Activated naive CD8-positive, alpha-beta T cell treated with anti-CD3 and anti-CD28 coated beads, Interleukin-2, amount 50 U/mL, for 24 hours (primary cell): ENCODE measurements at regions not wholly inside any gene's neighbourhood (a gene's known extent, or its start where the extent isn't known, plus 50 kb on each side); places are given as distances from the start of the nearest gene placed in this dataset.
"Not testable (repeated sequence)": the region's sequence is repeated elsewhere in the genome, so short reads cannot be mapped to it uniquely, and the experiment has no call there.

Experiments
- ATAC-seq: fragments of 150-1000 bp; cut with Tn5 transposase; one replicate; pipeline ENCODE4 v1.10.0; 2021
- DNase-seq: peaks from one replicate; pipeline ENCODE4 v3.0.0; 2021
- H3K27ac Mint-ChIP-seq: one replicate; pipeline ENCODE4 v1.8.0; 2021; ENCODE audit warnings: mild to moderate bottlenecking, mixed read lengths
- H3K27me3 Mint-ChIP-seq: one replicate; pipeline ENCODE4 v1.8.0; 2021; ENCODE audit warnings: mixed read lengths
- H3K36me3 Mint-ChIP-seq: one replicate; pipeline ENCODE4 v1.8.0; 2021; ENCODE audit warnings: low read depth, mixed read lengths
- H3K4me1 Mint-ChIP-seq: one replicate; pipeline ENCODE4 v1.8.0; 2021; ENCODE audit warnings: mixed read lengths
- H3K4me3 Mint-ChIP-seq: one replicate; pipeline ENCODE4 v1.8.0; 2021; ENCODE audit warnings: mild to moderate bottlenecking, moderate library complexity, mixed read lengths
- H3K9me3 Mint-ChIP-seq: one replicate; pipeline ENCODE4 v1.8.0; 2021; ENCODE audit warnings: mixed read lengths

DNA sequence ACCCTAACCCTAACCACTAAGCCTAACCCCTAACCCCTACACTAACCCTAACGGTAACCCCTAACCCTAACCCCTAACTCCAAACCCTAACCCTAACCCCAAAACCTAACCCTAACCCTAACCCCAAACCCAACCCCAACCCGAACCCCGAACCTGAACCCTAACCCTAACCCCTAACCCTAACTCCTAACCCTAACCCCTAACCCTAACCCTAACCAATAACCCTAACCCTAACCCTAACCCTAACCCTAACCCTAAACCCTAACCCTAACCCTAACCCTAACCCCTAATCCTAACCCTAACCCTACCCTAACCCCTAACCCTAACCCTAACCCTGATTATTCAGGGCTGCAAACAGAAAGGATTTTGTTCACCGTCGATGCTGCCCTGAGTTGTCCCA, 144.6 kb upstream of the DUSP22 start:
- not testable (repeated sequence) for H3K4me1 Mint-ChIP-seq, H3K9me3 Mint-ChIP-seq, DNase-seq, H3K27ac Mint-ChIP-seq, H3K27me3 Mint-ChIP-seq, ATAC-seq, H3K4me3 Mint-ChIP-seq, H3K36me3 Mint-ChIP-seq

DNA sequence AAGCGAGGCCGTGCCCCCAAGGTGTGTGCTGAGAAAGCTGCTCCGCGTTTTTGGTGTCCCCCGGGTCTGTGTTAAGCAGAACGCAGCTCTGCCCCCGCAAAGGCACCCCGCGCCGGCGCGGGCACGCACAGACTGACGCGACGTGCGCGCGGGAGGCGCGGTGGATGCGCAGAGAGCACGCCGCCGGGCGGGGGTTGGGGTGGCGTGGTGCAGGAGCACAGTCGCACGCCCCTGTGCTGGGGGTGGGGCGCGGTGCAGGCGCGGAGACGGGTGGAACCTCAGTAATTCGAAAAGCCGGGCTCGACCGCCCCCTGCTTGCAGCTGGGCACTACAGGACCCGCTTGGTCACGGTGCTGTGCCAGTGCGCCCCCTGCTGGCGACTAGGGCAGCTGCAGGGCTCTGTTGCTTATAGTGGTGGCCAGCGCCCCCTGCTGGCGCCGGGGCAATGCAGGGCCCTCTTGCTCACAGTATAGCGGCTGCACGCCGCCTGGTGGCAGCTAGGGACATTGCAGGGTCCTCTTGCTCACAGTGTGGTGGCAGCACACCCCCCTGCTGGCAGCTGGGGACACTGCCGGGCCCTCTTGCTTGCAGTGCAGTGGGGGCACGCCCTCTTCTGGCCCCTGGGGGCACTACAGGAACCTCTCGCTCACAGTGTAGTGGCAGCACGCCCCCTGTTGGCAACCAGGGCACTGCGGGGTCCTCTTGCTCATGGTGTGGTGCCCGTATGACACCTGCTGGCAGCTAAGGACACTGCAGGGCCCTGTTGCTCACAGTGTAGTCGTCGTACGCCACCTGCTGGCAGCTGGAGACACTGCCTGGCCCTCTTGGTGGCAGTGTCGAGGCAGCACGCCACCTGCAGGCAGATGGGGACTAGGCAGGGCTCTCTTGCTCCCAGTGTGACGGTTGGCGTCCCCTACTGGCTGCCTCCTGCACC, 144.0 kb upstream of the DUSP22 start:
- ATAC-seq, result peak; percentile 90
- H3K9me3 Mint-ChIP-seq, H3K27me3 Mint-ChIP-seq, H3K36me3 Mint-ChIP-seq, H3K27ac Mint-ChIP-seq, H3K4me3 Mint-ChIP-seq: not testable (repeated sequence)
- H3K4me1 Mint-ChIP-seq, result peaks cover 12% of the 10 kb centered on the region
- DNase-seq, result peak; percentile 91

DNA sequence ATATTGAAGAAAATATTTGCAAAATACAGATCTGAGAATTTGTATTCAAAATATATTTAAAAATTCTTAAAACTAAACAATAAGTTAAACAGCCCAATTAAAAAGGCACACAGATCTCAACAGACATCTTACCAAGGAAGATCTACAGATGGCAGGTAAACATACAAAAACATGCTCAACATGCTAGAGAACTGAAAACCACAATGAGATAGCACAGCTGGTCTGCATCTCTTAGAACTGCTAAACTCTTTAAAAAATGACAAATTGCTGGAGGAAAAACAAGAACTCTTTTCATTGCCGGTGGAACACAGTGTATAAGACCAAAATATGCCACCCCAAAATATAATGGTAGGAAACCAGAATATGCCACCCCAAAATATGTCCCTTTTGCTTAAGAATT, 142.1 kb upstream of the DUSP22 start:
- H3K27ac Mint-ChIP-seq, H3K9me3 Mint-ChIP-seq, H3K36me3 Mint-ChIP-seq, H3K4me3 Mint-ChIP-seq, ATAC-seq, DNase-seq: not testable (repeated sequence)
- Mint-ChIP-seq H3K27me3 (peaks cover 23% of the 10 kb centered on the region), H3K4me1 (peaks cover 22% of the 10 kb centered on the region)

DNA sequence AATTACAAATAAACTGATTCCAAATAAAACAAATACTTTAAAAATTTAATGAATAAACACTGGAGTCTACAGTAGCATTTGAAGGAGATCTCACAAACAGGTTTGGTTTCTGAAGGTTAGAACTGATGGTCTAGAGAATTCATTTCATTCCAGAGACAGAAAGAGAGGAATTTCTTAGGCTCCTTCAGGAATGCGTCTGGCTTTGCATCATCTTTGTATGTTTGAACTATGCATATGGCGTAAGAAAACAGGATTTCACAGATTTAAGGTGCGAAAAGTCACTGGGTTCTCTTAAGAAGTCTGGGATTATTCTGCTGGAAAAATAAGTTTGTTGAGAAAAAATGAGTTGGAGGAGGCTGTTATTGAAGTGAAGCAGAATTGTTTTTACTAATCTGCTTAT, 139.9 kb upstream of the DUSP22 start:
- not testable (repeated sequence) for H3K9me3 Mint-ChIP-seq, H3K4me3 Mint-ChIP-seq, H3K36me3 Mint-ChIP-seq

DNA sequence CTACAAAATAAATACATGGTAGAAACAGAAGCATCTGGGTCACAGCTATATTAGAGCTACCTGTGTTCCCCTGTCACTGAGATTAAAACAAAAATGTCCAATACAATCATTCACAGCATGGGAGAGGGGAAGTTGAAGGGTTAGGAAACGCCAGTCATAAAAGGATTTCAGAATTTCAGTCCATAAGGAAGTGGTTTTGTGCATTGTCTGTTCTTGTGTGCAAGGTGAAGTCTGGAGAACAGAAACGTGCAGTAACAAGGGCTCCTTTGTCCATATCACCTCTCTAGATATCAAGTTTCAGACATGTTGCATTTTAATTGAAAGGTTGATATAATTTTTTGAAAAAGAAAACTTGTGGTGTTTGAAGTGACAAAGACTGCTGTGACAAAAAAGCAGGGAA, 139.3 kb upstream of the DUSP22 start:
- H3K36me3 Mint-ChIP-seq, H3K4me3 Mint-ChIP-seq, H3K27ac Mint-ChIP-seq, ATAC-seq, DNase-seq, H3K9me3 Mint-ChIP-seq: not testable (repeated sequence)
- Mint-ChIP-seq H3K27me3 (peaks cover 26% of the 10 kb centered on the region), H3K4me1 (peaks cover 33% of the 10 kb centered on the region)

More for the DNA sequence above, 139.9 kb upstream of the DUSP22 start:
- ATAC-seq, DNase-seq, H3K27ac Mint-ChIP-seq: not testable (repeated sequence)
- peaks cover 26% of the 10 kb centered on the region for H3K27me3 Mint-ChIP-seq
- H3K4me1 Mint-ChIP-seq, result peaks cover 33% of the 10 kb centered on the region

DNA sequence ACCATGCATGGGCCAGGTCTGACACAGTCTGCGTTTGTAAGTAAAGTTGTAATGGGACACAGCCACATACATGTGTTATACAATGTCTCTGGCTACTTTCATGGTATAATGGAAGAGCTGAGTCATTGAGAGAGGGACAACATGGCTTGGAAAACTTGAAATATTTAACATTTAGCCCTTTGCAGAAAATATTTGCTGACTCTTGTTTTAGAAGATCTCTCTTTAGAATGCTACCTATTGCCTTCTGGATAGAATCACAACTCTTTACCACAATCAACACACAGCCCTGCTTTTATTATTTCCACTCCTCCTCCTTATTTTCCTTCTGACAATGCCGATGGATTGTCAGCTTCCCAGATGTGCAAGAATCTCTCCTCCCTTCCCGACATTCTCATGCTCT, 138.4 kb upstream of the DUSP22 start:
- H3K27me3 Mint-ChIP-seq, result peaks cover 32% of the 10 kb centered on the region
- not testable (repeated sequence) for ATAC-seq, H3K4me3 Mint-ChIP-seq, DNase-seq, H3K36me3 Mint-ChIP-seq, H3K9me3 Mint-ChIP-seq, H3K27ac Mint-ChIP-seq
- peaks cover 33% of the 10 kb centered on the region for H3K4me1 Mint-ChIP-seq

DNA sequence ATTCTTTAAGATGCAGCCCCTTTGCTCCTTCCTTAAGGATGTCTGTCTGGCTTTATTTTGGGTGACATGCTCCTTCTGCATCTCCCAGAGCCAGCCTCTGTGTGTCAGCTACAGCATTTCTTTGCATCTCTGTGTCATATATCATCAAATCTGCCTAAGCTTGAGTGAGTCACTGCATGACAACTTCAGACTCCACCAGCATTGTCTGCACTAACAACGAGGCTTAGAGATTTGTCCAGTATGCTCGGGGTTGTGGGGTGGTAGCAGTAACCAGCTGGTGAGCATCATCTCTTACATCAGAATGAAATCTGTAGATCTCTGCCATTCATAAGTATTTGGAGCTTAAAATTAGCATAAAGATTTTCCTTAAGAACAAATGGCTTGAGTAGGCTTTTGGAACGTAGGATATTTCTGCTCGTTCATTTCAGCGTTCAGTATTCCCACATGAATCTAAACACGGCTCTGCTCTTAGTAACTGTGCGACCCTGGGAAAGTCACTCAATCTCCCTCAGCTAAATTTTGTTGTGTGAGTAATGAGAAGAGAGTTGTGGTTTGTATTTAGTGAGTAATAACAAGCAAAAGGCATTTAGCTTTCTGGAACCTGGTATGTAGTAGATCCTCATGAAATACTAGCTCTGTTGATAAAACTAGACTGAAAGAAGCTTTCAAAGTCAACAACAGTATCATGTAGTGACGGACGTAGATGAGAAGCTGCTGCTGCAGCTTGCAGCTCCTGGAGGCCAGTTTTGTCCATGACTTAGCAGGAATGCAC, 137.8 kb upstream of the DUSP22 start:
- not testable (repeated sequence) for ATAC-seq, H3K36me3 Mint-ChIP-seq, H3K9me3 Mint-ChIP-seq, DNase-seq, H3K4me3 Mint-ChIP-seq
- Mint-ChIP-seq H3K27ac (peak overlapping the region; percentile 13), H3K4me1 (peaks cover 33% of the 10 kb centered on the region), H3K27me3 (peaks cover 34% of the 10 kb centered on the region)

DNA sequence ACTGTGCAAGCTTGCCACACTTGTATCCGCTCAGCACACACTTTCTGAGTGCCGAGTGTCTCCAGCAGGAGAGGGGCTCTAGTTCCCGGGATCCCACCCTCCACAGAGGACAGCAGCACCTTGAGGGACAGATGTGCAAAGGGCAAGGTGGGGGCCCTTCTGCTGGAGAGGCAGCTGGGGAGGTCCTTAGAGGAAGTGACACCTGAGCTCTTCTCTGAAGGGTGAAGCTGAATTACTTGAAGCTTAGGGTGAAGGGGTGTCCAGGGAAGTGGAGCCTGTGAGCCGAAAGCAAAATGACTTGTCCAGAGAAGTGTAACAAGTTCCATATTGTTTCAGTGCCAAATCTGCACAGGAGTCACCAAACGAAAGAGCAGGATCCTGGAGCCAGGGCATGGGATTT, 136.3 kb upstream of the DUSP22 start:
- Mint-ChIP-seq H3K36me3 (no peaks in the 10 kb centered on the region), H3K27ac (no peak overlapping the region), H3K4me1 (peaks cover 33% of the 10 kb centered on the region), H3K9me3 (no peaks in the 10 kb centered on the region), H3K27me3 (peaks cover 41% of the 10 kb centered on the region), H3K4me3 (no peak overlapping the region)
- no peak for ATAC-seq
- DNase-seq, result no peak

DNA sequence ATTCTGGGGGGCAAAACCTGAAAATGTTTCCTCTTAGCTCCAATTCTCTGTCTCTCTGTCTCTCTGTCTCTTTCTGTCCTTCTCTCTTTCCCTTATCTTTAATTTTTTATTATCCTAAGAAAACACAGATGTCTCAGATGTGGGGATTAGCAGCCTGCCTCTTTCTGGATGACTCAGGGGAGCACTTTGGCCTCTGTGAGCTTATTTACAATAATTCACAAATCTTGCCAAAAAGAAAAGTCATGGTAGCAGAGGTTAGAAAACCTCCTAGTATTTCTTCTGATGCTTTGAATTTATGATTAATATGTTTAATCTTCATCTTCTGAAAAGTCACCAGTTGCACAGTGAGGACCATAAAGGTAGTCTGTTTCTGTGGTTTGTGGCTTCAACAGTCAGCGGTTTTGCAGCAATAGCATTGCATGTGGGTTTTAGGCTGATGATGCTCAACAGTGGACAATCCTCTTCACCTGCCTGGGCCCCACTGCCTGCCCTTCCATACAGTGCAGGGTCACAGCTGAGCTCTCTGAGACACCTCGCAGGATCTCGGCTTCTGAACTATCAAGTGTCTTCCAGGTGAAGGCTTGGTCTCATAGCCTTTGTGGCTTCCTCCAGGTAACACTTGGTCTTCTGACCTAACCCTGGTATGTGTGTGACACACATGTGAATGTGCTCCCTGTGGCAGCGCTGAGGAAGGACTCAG, 135.7 kb upstream of the DUSP22 start:
- ATAC-seq, H3K36me3 Mint-ChIP-seq, H3K9me3 Mint-ChIP-seq, DNase-seq, H3K4me3 Mint-ChIP-seq: not testable (repeated sequence)
- peaks cover 31% of the 10 kb centered on the region for H3K4me1 Mint-ChIP-seq
- peak overlapping the region; percentile 50 for H3K27ac Mint-ChIP-seq
- peaks cover 40% of the 10 kb centered on the region for H3K27me3 Mint-ChIP-seq

DNA sequence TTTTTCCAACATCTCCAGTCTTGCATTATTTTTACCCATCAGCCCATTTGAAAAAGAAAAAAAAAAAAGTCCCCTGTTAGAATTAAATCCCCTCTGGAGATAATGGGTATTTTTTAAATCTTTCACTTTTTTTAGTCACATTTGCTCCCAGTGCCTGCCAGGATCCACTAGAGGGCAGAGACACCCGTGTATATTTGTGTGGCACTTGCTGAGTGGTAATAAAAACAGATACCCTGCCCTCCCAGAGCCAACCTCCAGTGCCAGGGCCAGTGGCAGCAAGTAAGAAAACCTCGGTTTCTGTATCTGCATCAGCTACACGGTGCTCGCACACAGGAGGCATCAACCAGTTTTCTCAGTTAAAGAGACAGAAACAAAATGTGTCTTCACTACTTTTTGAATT, 135.1 kb upstream of the DUSP22 start:
- H3K9me3 Mint-ChIP-seq, H3K4me3 Mint-ChIP-seq, DNase-seq, H3K36me3 Mint-ChIP-seq, ATAC-seq: not testable (repeated sequence)
- Mint-ChIP-seq H3K4me1 (peaks cover 29% of the 10 kb centered on the region), H3K27ac (peak overlapping the region; percentile 50), H3K27me3 (peaks cover 38% of the 10 kb centered on the region)

DNA sequence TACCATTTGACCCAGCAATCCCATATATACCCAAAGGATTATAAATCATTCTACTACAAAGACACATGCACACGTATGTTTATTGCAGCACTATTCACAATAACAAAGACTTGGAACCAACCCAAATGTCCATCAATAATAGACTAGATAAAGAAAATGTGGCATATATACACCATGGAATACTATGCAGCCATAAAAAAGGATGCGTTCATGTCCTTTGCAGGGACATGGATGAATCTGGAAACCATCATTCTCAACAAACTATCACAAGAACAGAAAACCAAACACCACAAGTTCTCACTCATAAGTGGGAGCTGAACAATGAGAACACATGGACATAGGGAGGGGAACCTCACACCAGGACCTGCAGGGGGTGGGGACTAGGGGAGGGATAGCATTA, 130.6 kb upstream of the DUSP22 start:
- peaks cover 19% of the 10 kb centered on the region for H3K27me3 Mint-ChIP-seq
- not testable (repeated sequence) for H3K36me3 Mint-ChIP-seq, H3K4me3 Mint-ChIP-seq, ATAC-seq, H3K4me1 Mint-ChIP-seq, H3K27ac Mint-ChIP-seq, H3K9me3 Mint-ChIP-seq, DNase-seq

DNA sequence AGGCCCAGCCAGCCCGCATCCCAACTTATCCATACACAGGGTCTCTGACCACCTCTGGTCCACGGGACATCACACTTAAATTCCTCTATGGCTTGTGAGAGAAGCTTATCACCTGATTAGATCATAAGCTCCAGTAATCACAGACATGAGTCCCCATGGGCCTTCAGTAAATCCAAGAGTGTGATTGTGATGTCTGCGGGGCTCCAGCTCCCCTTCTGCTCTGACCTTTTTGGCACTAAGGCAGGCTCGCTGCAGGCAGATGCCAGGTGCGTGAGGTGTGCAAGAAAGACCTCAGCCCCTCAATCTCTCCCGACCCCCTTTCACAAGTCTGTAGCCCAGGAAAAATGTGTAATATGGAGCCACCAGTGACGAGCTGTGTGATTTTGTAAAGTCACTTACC, 127.6 kb upstream of the DUSP22 start:
- no peak overlapping the region for H3K4me3 Mint-ChIP-seq
- no peaks in the 10 kb centered on the region for H3K36me3 Mint-ChIP-seq
- H3K9me3 Mint-ChIP-seq, result no peaks in the 10 kb centered on the region
- H3K27me3 Mint-ChIP-seq, result peaks cover 12% of the 10 kb centered on the region
- H3K4me1 Mint-ChIP-seq, result no peaks in the 10 kb centered on the region
- DNase-seq, result no peak
- no peak for ATAC-seq
- H3K27ac Mint-ChIP-seq, result no peak overlapping the region

DNA sequence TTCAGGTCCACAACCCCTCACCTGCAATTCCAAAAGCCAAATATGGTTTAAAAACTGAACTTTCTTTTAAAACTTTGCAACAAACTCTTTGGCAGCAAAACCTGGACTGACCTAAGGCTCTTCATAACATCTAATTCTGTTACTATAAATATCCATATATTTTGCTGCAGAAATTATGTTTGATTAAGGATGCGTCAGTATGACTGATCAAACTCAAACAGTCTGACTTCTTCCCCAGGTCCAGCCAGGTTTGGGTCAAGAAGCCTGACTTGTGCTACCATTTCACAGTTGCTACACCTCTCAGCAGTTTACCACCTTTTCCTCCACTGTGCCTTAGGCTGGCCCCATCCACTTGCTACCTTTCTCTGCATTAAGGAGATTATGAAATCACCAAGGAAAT, 127.0 kb upstream of the DUSP22 start:
- Mint-ChIP-seq H3K27ac (no peak overlapping the region), H3K4me1 (no peaks in the 10 kb centered on the region), H3K4me3 (no peak overlapping the region), H3K9me3 (no peaks in the 10 kb centered on the region), H3K27me3 (peaks cover 11% of the 10 kb centered on the region), H3K36me3 (no peaks in the 10 kb centered on the region)
- ATAC-seq, result no peak
- no peak for DNase-seq

DNA sequence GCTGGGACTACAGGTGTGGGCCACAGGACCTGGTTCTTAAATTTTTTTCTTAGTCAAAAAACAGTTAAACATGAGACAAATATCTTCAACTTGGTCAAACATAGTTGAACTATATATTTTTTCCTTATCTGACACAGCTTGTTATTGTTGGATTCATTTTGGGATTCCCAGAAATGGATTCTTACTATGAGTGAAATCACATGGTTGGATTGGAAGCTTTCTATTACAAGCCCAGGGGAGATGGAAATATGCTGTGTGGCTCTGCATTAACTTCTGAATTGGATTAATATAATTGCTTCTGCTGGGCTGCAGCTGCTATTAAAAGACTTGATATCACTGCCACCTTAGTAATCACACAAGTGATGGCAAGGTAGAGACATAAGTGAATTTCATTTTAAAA, 126.4 kb upstream of the DUSP22 start:
- Mint-ChIP-seq H3K36me3 (no peaks in the 10 kb centered on the region), H3K4me1 (no peaks in the 10 kb centered on the region), H3K9me3 (no peaks in the 10 kb centered on the region), H3K4me3 (no peak overlapping the region), H3K27ac (no peak overlapping the region), H3K27me3 (peaks cover 9% of the 10 kb centered on the region)
- DNase-seq (no peak), ATAC-seq (no peak)
